ENCODE measurements at regions not wholly inside any gene's neighbourhood (a gene's known extent, or its start where the extent isn't known, plus 50 kb on each side); places are given as distances from the start of the nearest gene placed in this dataset.

DNA sequence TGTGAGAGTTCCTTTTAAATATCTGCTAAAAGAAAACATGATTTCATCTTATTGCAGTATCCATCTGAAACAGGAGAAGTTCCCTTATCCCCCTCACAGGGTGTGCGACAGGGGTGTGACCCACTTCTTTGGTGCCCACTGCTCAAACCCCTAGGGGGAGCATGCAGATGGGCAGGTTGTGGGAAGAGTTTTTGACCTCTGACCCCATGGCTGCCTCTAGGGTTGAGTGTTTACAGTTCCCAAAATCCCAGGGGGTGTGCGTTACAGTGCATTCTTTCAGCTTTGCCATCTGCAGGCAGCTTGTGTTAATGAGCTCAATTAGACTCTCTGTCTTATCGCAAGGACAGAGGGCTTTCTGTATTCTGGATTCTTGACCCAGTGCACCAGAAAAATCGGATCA lies 443.2 kb upstream of the FRG2C start:
- TF ChIP-seq, protein P1, sequence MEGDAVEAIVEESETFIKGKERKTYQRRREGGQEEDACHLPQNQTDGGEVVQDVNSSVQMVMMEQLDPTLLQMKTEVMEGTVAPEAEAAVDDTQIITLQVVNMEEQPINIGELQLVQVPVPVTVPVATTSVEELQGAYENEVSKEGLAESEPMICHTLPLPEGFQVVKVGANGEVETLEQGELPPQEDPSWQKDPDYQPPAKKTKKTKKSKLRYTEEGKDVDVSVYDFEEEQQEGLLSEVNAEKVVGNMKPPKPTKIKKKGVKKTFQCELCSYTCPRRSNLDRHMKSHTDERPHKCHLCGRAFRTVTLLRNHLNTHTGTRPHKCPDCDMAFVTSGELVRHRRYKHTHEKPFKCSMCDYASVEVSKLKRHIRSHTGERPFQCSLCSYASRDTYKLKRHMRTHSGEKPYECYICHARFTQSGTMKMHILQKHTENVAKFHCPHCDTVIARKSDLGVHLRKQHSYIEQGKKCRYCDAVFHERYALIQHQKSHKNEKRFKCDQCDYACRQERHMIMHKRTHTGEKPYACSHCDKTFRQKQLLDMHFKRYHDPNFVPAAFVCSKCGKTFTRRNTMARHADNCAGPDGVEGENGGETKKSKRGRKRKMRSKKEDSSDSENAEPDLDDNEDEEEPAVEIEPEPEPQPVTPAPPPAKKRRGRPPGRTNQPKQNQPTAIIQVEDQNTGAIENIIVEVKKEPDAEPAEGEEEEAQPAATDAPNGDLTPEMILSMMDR (IDR thresholded peaks at IDR 0.05): no peak
- TF ChIP-seq POLR2AphosphoS5 (IDR thresholded peaks at IDR 0.05): no peak
- no peak for TF ChIP-seq EP300 (IDR thresholded peaks at IDR 0.05)
- TF ChIP-seq POLR2A (IDR thresholded peaks at IDR 0.05; ENCODE audit: low read depth): no peak

Data from esophagus muscularis mucosa (tissue), 4 donors.